ENCODE measurements at regions not wholly inside any gene's neighbourhood (a gene's known extent, or its start where the extent isn't known, plus 50 kb on each side); places are given as distances from the start of the nearest gene placed in this dataset.
A peak's percentile ranks its signal among the peaks of the same experiment; 100 is the strongest.

DNA sequence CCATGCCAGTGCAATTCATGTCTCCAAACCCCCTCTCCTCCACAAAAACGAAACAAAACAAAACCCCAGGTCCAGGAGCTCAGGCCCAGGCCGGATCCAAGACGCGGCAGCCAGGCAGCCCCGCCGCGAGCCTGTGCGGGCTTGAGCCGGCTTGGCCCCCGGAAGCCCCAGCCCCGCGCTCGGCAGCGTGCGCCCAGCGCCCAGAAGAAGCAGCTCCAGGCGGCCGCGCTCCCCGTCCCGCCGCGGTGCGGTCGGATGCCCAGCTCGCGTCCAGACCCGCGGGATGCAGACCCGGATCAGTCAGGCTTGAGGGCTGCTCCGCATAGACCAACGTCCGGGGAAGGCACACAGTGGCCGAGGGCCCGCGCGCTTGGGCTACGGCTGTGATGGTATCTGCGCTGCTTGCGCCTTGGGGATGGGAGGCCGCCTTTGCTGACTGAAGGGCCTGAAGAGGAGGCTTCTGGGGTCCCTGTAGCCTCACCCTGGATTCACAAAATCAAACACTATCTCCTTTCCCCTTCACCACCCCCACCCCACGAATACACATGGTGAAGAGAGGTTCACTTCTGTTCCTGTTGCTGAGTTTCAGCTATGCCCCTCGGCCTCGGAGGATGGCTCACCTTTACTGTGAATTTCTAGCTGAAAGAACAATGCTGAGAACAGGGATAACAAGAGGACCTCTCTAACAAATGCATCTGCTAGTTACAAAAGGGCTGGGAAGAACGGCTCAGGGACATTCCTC is 79.9 kb upstream of the EN2 start:
- no TSS peak for BruUV-seq (replicated peaks)
- WGBS (ENCODE audit: insufficient coverage, insufficient replicate concordance, low lambda C conversion rate, missing lambda C conversion rate) = 18% methylated on average over 44 of the region's 45 CpGs
- Histone ChIP-seq H3K79me2 (ENCODE audit: control insufficient read depth, insufficient read depth, low read length) (no peaks in the 10 kb centered on the region), H3K27me3 (replicated peaks in 1 of 2; ENCODE audit: control insufficient read depth in 2 of 2, insufficient read depth in 2 of 2, low read length in 1 of 2) (peaks cover 27 to 53% of the 10 kb centered on the region in 2 experiments), H4K20me1 (ENCODE audit: control insufficient read depth, insufficient read depth) (no peaks in the 10 kb centered on the region), H3K27ac (ENCODE audit: control insufficient read depth, insufficient read depth) (no peak overlapping the region), H3K9me3 (replicated peaks; ENCODE audit: control insufficient read depth, insufficient read depth, low read length) (no peaks in the 10 kb centered on the region), H3K4me1 (ENCODE audit: control insufficient read depth, insufficient read depth, low read length) (peaks cover 4% of the 10 kb centered on the region), H2AFZ (ENCODE audit: control insufficient read depth, low read depth, low read length) (no peak overlapping the region), H3K4me2 (ENCODE audit: control insufficient read depth, insufficient read depth) (no peak overlapping the region), H3K4me3 (no peak overlapping the region), H3K9ac (ENCODE audit: control insufficient read depth, insufficient read depth, low read length) (no peak overlapping the region), H3K36me3 (ENCODE audit: control insufficient read depth in 2 of 2, insufficient read depth in 2 of 2, low read length in 1 of 2) (no peaks in the 10 kb centered on the region)
- POLR2A ChIA-PET = interaction anchor here (0.6 kb wide), 1 partner anchor 382 kb away, joined by 3 read pairs; no protein-coding TSS in a partner anchor
- RAD21 ChIA-PET (ENCODE audit: unreplicated experiment) = interaction anchor here (1.2 kb wide), 1 partner anchor 450 kb away, joined by 3 read pairs; no protein-coding TSS in a partner anchor
- FAIRE-seq (no peak), DNase-seq (ENCODE audit: low read depth, low spot score) (no peak), ATAC-seq (no peak)
- CTCF ChIA-PET = interaction anchor here (0.8 to 1.2 kb wide), 2 partner anchors 15 to 464 kb away, joined by 4 to 5 read pairs; no protein-coding TSS in a partner anchor
- intact Hi-C loops (cut with micrococcal nuclease; ENCODE audit: unreplicated experiment) (no loop called here), in situ Hi-C loops (cut with MboI) (loop anchor here (25.0 kb wide), 1 partner anchor 384 kb away; no protein-coding TSS in a partner anchor)
- TF ChIP-seq POLR2AphosphoS2 (IDR thresholded peaks at IDR 0.05; ENCODE audit: low read depth, low read length) = no peak
- TF ChIP-seq SUPT20H (IDR thresholded peaks at IDR 0.05; ENCODE audit: borderline replicate concordance, control insufficient read depth, low read depth, low read length) = no peak
- no peak for TF ChIP-seq ZNF384 (IDR thresholded peaks at IDR 0.05; ENCODE audit: borderline replicate concordance, low read depth, low read length)
- TF ChIP-seq KDM1A (IDR thresholded peaks at IDR 0.05; ENCODE audit: borderline replicate concordance) = no peak
- TF ChIP-seq CEBPB (IDR thresholded peaks at IDR 0.05; ENCODE audit: borderline replicate concordance in 1 of 2, low read depth in 2 of 2, low read length in 2 of 2) = no peak
- TF ChIP-seq HDAC6 (IDR thresholded peaks at IDR 0.05; ENCODE audit: unreplicated experiment) = peak; percentile 31
- no peak for TF ChIP-seq BCL11A (IDR thresholded peaks at IDR 0.05; ENCODE audit: low read depth, low read length)
- TF ChIP-seq SUZ12 (IDR thresholded peaks at IDR 0.05; ENCODE audit: unreplicated experiment) = peak; percentile 40
- SMC1A ChIA-PET (ENCODE audit: uncharacterized antibody, unreplicated experiment) = no interaction called here
